ENCODE measurements at regions not wholly inside any gene's neighbourhood (a gene's known extent, or its start where the extent isn't known, plus 50 kb on each side); places are given as distances from the start of the nearest gene placed in this dataset.

- TF ChIP-seq CTCF (IDR thresholded peaks at IDR 0.05; ENCODE audit: partially characterized antibody, unreplicated experiment): no peak
- Mint-ChIP-seq H3K9me3 (ENCODE audit: unreplicated experiment) (peaks cover 9% of the 10 kb centered on the region), H3K36me3 (ENCODE audit: unreplicated experiment) (peaks cover 5% of the 10 kb centered on the region), H3K27me3 (ENCODE audit: unreplicated experiment) (peaks cover 16% of the 10 kb centered on the region), H3K27ac (ENCODE audit: unreplicated experiment) (peak overlapping the region; percentile 75), H3K4me3 (ENCODE audit: unreplicated experiment) (no peak overlapping the region), H3K4me1 (ENCODE audit: low read depth, unreplicated experiment) (peaks cover 34% of the 10 kb centered on the region)
- DNase-seq: peak; percentile 83
These were observed 126.0 kb upstream of the SDK2 start for GRCh38 chr17:73770115-73770848.

- peaks cover 30% of the 10 kb centered on the region for H3K4me1 Mint-ChIP-seq (ENCODE audit: low read depth, unreplicated experiment)
- H3K27ac Mint-ChIP-seq (ENCODE audit: unreplicated experiment): peak overlapping the region; percentile 75
- TF ChIP-seq CTCF (IDR thresholded peaks at IDR 0.05; ENCODE audit: partially characterized antibody, unreplicated experiment): no peak
These were observed 126.6 kb upstream of the SDK2 start for GRCh38 chr17:73770849-73771229.

DNA sequence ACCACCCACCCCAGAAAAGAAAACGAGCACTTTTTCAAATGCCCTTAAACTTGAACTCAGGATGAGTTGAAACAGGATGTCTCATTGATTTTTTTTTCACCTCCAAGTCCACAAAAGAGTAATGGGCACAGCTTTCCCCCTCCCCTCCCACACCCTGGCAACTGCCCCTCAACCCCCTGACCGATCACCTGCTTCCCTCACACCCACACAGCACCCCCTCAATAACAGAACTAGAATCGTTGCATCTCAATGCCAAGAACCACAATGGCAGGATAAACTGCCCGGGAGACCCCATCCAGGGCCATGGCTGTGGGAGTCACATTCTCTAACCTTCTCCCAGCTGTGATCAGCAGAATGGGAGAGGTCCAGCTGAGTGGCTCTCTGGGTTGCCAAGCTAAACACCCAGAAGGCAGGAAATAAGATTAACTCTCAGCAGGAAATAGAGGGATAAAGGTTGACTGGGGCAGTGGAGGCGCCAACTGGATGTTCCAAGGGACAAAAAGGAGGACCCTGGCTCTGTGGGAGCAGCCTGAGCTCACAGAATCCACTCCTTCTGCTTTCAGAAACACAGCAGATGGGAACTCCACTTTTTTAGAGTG is 128.0 kb upstream of the SDK2 start:
- H3K27ac Mint-ChIP-seq (ENCODE audit: unreplicated experiment): no peak overlapping the region
- H3K27me3 Mint-ChIP-seq (ENCODE audit: unreplicated experiment): peaks cover 15% of the 10 kb centered on the region
- no peak for TF ChIP-seq CTCF (IDR thresholded peaks at IDR 0.05; ENCODE audit: partially characterized antibody, unreplicated experiment)
- H3K4me1 Mint-ChIP-seq (ENCODE audit: low read depth, unreplicated experiment): peaks cover 26% of the 10 kb centered on the region
- H3K4me3 Mint-ChIP-seq (ENCODE audit: unreplicated experiment): peak overlapping the region; percentile 21
- no peak for DNase-seq
- peaks cover 3% of the 10 kb centered on the region for H3K9me3 Mint-ChIP-seq (ENCODE audit: unreplicated experiment)
- peaks cover 12% of the 10 kb centered on the region for H3K36me3 Mint-ChIP-seq (ENCODE audit: unreplicated experiment)

More at GRCh38 chr17:73770849-73771229, 126.6 kb upstream of the SDK2 start:
- Mint-ChIP-seq H3K27me3 (ENCODE audit: unreplicated experiment) (peaks cover 13% of the 10 kb centered on the region), H3K9me3 (ENCODE audit: unreplicated experiment) (peaks cover 6% of the 10 kb centered on the region), H3K36me3 (ENCODE audit: unreplicated experiment) (peaks cover under 1% of the 10 kb centered on the region), H3K4me3 (ENCODE audit: unreplicated experiment) (peak overlapping the region; percentile 51)
- no peak for DNase-seq

DNA sequence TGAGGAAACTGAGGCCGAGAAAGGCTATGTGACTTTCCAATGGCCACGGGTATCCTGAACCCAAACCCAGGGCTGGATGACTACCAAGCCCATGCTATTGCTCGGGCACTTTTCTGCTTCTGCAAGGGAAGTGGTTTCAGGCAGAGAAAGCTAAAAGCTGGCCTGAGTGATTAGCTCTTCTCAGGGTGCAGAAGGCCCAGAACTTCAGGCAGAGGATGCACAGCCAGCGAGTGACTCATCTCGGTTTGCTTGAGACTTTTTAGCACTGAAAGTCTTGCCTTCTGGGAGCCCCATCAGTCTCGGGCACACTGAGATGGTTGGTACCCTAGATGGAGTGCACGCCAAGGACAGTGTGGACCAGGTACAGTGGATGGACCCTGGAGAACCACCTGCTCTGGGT is 129.5 kb upstream of the SDK2 start:
- no peak for TF ChIP-seq CTCF (IDR thresholded peaks at IDR 0.05; ENCODE audit: partially characterized antibody, unreplicated experiment)
- Mint-ChIP-seq H3K4me3 (ENCODE audit: unreplicated experiment) (no peak overlapping the region), H3K36me3 (ENCODE audit: unreplicated experiment) (peaks cover 17% of the 10 kb centered on the region), H3K27ac (ENCODE audit: unreplicated experiment) (no peak overlapping the region), H3K4me1 (ENCODE audit: low read depth, unreplicated experiment) (peaks cover 26% of the 10 kb centered on the region), H3K9me3 (ENCODE audit: unreplicated experiment) (peaks cover 3% of the 10 kb centered on the region), H3K27me3 (ENCODE audit: unreplicated experiment) (peaks cover 15% of the 10 kb centered on the region)
- no peak for DNase-seq

DNA sequence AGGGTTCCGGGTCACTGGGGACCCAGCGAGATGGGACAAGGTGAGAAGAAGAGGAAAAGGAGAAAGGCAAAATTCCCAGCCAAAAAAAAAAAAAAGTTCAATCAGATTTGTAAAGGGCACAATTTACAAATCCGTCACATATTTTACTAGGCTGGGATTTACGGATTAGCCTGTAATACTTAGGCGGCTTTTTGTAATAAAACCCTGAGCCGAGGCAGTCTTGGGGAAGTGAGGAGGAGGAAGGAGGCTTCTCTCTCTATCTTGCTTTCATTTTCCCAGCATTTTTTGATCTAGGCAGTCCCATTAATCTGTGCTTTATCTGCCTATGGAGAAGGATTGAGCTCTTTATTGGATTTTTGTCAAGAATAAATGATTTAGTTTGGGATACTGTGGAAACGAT is 130.6 kb upstream of the SDK2 start:
- Mint-ChIP-seq H3K36me3 (ENCODE audit: unreplicated experiment) (peaks cover 20% of the 10 kb centered on the region), H3K27ac (ENCODE audit: unreplicated experiment) (no peak overlapping the region), H3K4me1 (ENCODE audit: low read depth, unreplicated experiment) (peaks cover 24% of the 10 kb centered on the region), H3K4me3 (ENCODE audit: unreplicated experiment) (no peak overlapping the region), H3K27me3 (ENCODE audit: unreplicated experiment) (peaks cover 14% of the 10 kb centered on the region), H3K9me3 (ENCODE audit: unreplicated experiment) (peaks cover 5% of the 10 kb centered on the region)
- TF ChIP-seq CTCF (IDR thresholded peaks at IDR 0.05; ENCODE audit: partially characterized antibody, unreplicated experiment): no peak
- no peak for DNase-seq

Data from glutamatergic neuron (in vitro differentiated cells).